SK-N-SH (cell line): ENCODE measurements at regions not wholly inside any gene's neighbourhood (a gene's known extent, or its start where the extent isn't known, plus 50 kb on each side); places are given as distances from the start of the nearest gene placed in this dataset.

Experiments used
- CTCF ChIP-seq: fragments of 200-600 bp; sonication (generic); IDR thresholded peaks from 2 replicates; pipeline ENCODE4 v1.6.1; 2017; ENCODE audit warnings: antibody characterized with exemption, mild to moderate bottlenecking, moderate library complexity
- EZH2phosphoT487 ChIP-seq: fragments of 200-600 bp; sonication (generic); IDR thresholded peaks from 2 replicates; pipeline ENCODE4 v1.6.1; 2017; ENCODE audit warnings: low read depth, mixed run types, mild to moderate bottlenecking, antibody characterized with exemption, moderate library complexity, borderline replicate concordance
- GABPA ChIP-seq: IDR thresholded peaks from 2 replicates; pipeline ENCODE4 v1.4.0; 2012; ENCODE audit warnings: low read depth, mild to moderate bottlenecking
- MEF2A ChIP-seq: IDR thresholded peaks from 2 replicates; pipeline ENCODE4 v1.4.0; 2012; ENCODE audit warnings: low read depth, borderline replicate concordance
- POLR2AphosphoS5 ChIP-seq: IDR thresholded peaks from 2 replicates; pipeline ENCODE4 v1.6.1; 2012; ENCODE audit warnings: low read depth, low read length
- REST ChIP-seq: IDR thresholded peaks from 2 replicates; pipeline ENCODE4 v1.6.1; 2012; ENCODE audit warnings: mild to moderate bottlenecking, low read depth, low read length, moderate library complexity
- USF2 ChIP-seq: fragments of 150-350 bp; IDR thresholded peaks from 2 replicates; pipeline ENCODE4 v1.6.1; 2017; ENCODE audit warnings: antibody characterized with exemption, low read length, low read depth, borderline replicate concordance

- TF ChIP-seq POLR2AphosphoS5, result peak; percentile 74
- no peak for TF ChIP-seq CTCF
- TF ChIP-seq REST, result no peak
- TF ChIP-seq EZH2phosphoT487, result no peak
- no peak for TF ChIP-seq GABPA
- TF ChIP-seq USF2, result no peak
- TF ChIP-seq MEF2A, result no peak
These were observed 775.7 kb downstream of the SLC6A15 start for GRCh38 chr12:84136862-84137367.
